ENCODE measurements at regions not wholly inside any gene's neighbourhood (a gene's known extent, or its start where the extent isn't known, plus 50 kb on each side); places are given as distances from the start of the nearest gene placed in this dataset.

DNA sequence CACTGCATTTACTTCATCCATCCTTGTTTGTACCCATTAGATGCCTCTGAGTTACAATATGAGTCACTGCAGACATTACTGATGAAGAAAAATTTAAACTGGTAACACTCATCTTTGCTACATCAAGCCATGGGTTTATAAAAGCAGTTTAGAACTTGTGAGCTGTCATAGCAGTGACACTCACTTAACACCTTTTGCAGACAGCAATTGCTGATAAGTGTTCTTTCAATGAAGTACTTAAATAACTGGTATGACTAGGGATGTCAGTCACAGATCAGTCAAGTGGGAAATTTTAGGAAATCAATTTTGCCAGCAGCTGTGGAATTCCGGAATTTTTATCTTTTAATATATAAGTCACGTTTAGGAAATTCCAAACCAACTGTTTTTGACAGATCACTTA lies 643.0 kb downstream of the TBL1XR1 start (continued):
- TF ChIP-seq SP140L (CRISPR knock-in tag; IDR thresholded peaks at IDR 0.05; ENCODE audit: borderline replicate concordance) (no peak), ZNF343 (CRISPR knock-in tag; IDR thresholded peaks at IDR 0.05) (no peak)

GRCh38 chr3:176526942-176527341 lies 670.3 kb downstream of the TBL1XR1 start:
- intact Hi-C loops (cut with micrococcal nuclease; ENCODE audit: unreplicated experiment), result no loop called here
- ChIA-PET POLR2A (no interaction called here), CTCF (ENCODE audit: low intra/inter-chr PET ratio, low total read pairs) (no interaction called here)

GRCh38 chr3:176526225-176526624 lies 671.1 kb downstream of the TBL1XR1 start:
- CTCF ChIA-PET (ENCODE audit: low intra/inter-chr PET ratio, low total read pairs), result no interaction called here
- H3K36me3 ChIP-seq (replicated peaks in 1 of 2; ENCODE audit: control insufficient read depth in 1 of 2, insufficient read depth in 2 of 2, low read length in 2 of 2), result no peaks in the 10 kb centered on the region
- no peaks in the 10 kb centered on the region for H4K20me1 ChIP-seq (ENCODE audit: insufficient read depth, low read length)
- no TSS peak for BruUV-seq (replicated peaks)
- 4% methylated on average over 1 of the region's 1 CpG for WGBS (ENCODE audit: low lambda C conversion rate)
- in situ Hi-C loops (cut with HindIII; ENCODE audit: extremely low pct_ligation_motif_present, low pct_unique_long_range_greater_than_20kb), result no loop called here
- H3K79me2 ChIP-seq (ENCODE audit: insufficient read depth, low read length), result no peaks in the 10 kb centered on the region
- H2AFZ ChIP-seq (ENCODE audit: low read length), result no peak overlapping the region
- TF ChIP-seq TOE1 (CRISPR knock-in tag; IDR thresholded peaks at IDR 0.05) (no peak), ZNF703 (CRISPR knock-in tag; IDR thresholded peaks at IDR 0.05; ENCODE audit: borderline replicate concordance) (no peak)
- no peaks in the 10 kb centered on the region for H3K4me1 ChIP-seq (ENCODE audit: insufficient read depth, low read length)
- H3K9ac ChIP-seq (ENCODE audit: insufficient read depth, low read depth, low read length), result no peak overlapping the region
- intact Hi-C loops (cut with micrococcal nuclease; ENCODE audit: unreplicated experiment), result no loop called here
- H3K27ac ChIP-seq (ENCODE audit: extremely low read length, insufficient read depth, low read length), result no peak overlapping the region
- ATAC-seq (no peak), FAIRE-seq (no peak), DNase-seq (ENCODE audit: low spot score) (no peak)
- POLR2A ChIA-PET, result no interaction called here
- H3K4me2 ChIP-seq (ENCODE audit: low read depth, low read length), result no peak overlapping the region
- H3K9me3 ChIP-seq (ENCODE audit: low read length), result no peaks in the 10 kb centered on the region
- no peaks in the 10 kb centered on the region for H3K27me3 ChIP-seq (ENCODE audit: control insufficient read depth in 1 of 2, insufficient read depth in 2 of 2, low read length in 2 of 2)
- H3K4me3 ChIP-seq (replicated peaks in 1 of 3; ENCODE audit: insufficient read depth in 1 of 3, low read depth in 2 of 3, low read length in 3 of 3), result no peak overlapping the region

More at GRCh38 chr3:176526942-176527341, 670.3 kb downstream of the TBL1XR1 start:
- Histone ChIP-seq H3K79me2 (ENCODE audit: insufficient read depth, low read length) (no peaks in the 10 kb centered on the region), H3K4me2 (ENCODE audit: low read depth, low read length) (no peak overlapping the region), H2AFZ (ENCODE audit: low read length) (no peak overlapping the region), H3K27ac (ENCODE audit: extremely low read length, insufficient read depth, low read length) (no peak overlapping the region), H3K4me3 (replicated peaks in 1 of 3; ENCODE audit: insufficient read depth in 1 of 3, low read depth in 2 of 3, low read length in 3 of 3) (no peak overlapping the region), H3K27me3 (ENCODE audit: control insufficient read depth in 1 of 2, insufficient read depth in 2 of 2, low read length in 2 of 2) (no peaks in the 10 kb centered on the region), H3K9ac (ENCODE audit: insufficient read depth, low read depth, low read length) (no peak overlapping the region), H3K9me3 (ENCODE audit: low read length) (no peaks in the 10 kb centered on the region), H3K36me3 (replicated peaks in 1 of 2; ENCODE audit: control insufficient read depth in 1 of 2, insufficient read depth in 2 of 2, low read length in 2 of 2) (no peaks in the 10 kb centered on the region), H4K20me1 (ENCODE audit: insufficient read depth, low read length) (no peaks in the 10 kb centered on the region), H3K4me1 (ENCODE audit: insufficient read depth, low read length) (no peaks in the 10 kb centered on the region)
- 85% methylated on average over 1 of the region's 1 CpG for WGBS (ENCODE audit: low lambda C conversion rate)
- DNase-seq (ENCODE audit: low spot score) (no peak), FAIRE-seq (no peak), ATAC-seq (no peak)
- no TSS peak for BruUV-seq (replicated peaks)
- in situ Hi-C loops (cut with HindIII; ENCODE audit: extremely low pct_ligation_motif_present, low pct_unique_long_range_greater_than_20kb), result no loop called here
- no peak for TF ChIP-seq TCF7 (IDR thresholded peaks at IDR 0.05; ENCODE audit: low read depth)
- no peak for TF ChIP-seq MLLT10 (CRISPR knock-in tag; IDR thresholded peaks at IDR 0.05)
- no peak for TF ChIP-seq NFATC3 (CRISPR knock-in tag; IDR thresholded peaks at IDR 0.05)
- TF ChIP-seq, protein P1, sequence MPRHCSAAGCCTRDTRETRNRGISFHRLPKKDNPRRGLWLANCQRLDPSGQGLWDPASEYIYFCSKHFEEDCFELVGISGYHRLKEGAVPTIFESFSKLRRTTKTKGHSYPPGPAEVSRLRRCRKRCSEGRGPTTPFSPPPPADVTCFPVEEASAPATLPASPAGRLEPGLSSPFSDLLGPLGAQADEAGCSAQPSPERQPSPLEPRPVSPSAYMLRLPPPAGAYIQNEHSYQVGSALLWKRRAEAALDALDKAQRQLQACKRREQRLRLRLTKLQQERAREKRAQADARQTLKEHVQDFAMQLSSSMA (CRISPR knock-in tag; IDR thresholded peaks at IDR 0.05), result no peak
- no peak for TF ChIP-seq HMG20B (CRISPR knock-in tag; conservative IDR thresholded peaks at IDR 0.05)
- no peak for TF ChIP-seq ZNF430 (CRISPR knock-in tag; IDR thresholded peaks at IDR 0.05)
- TF ChIP-seq ZNF724P (CRISPR knock-in tag; IDR thresholded peaks at IDR 0.05; ENCODE audit: borderline replicate concordance), result no peak
